ENCODE measurements at regions not wholly inside any gene's neighbourhood (a gene's known extent, or its start where the extent isn't known, plus 50 kb on each side); places are given as distances from the start of the nearest gene placed in this dataset.

- DNase-seq (ENCODE audit: low read depth, low spot score) = no peak
Measured at GRCh38 chr9:88923092-88923491, 68.2 kb upstream of the S1PR3 start.

- no peak for DNase-seq (ENCODE audit: low read depth, low spot score)
Measured at GRCh38 chr9:88923653-88924288, 67.5 kb upstream of the S1PR3 start.

GRCh38 chr9:88925481-88925880 lies 65.8 kb upstream of the S1PR3 start:
- DNase-seq (ENCODE audit: low read depth, low spot score) = no peak

GRCh38 chr9:88926781-88927505 lies 64.3 kb upstream of the S1PR3 start:
- DNase-seq (ENCODE audit: low read depth, low spot score) = no peak

GRCh38 chr9:88927510-88927909 lies 63.8 kb upstream of the S1PR3 start:
- no peak for DNase-seq (ENCODE audit: low read depth, low spot score)

- DNase-seq (ENCODE audit: low read depth, low spot score) = no peak
Measured at GRCh38 chr9:88930716-88931115, 60.6 kb upstream of the S1PR3 start.

- DNase-seq (ENCODE audit: low read depth, low spot score) = peak; percentile 17
Measured at GRCh38 chr9:88932766-88933165, 58.5 kb upstream of the S1PR3 start.

GRCh38 chr9:88933607-88934379 lies 57.5 kb upstream of the S1PR3 start:
- DNase-seq (ENCODE audit: low read depth, low spot score) = no peak

GRCh38 chr9:88934876-88935535 lies 56.3 kb upstream of the S1PR3 start:
- no peak for DNase-seq (ENCODE audit: low read depth, low spot score)

GRCh38 chr9:88936132-88936531 lies 55.1 kb upstream of the S1PR3 start:
- DNase-seq (ENCODE audit: low read depth, low spot score) = no peak

GRCh38 chr9:88936668-88937067 lies 54.6 kb upstream of the S1PR3 start:
- DNase-seq (ENCODE audit: low read depth, low spot score) = no peak

- DNase-seq (ENCODE audit: low read depth, low spot score) = no peak
Measured at GRCh38 chr9:88937248-88937647, 54.0 kb upstream of the S1PR3 start.

- DNase-seq (ENCODE audit: low read depth, low spot score) = no peak
Measured at GRCh38 chr9:88938189-88938588, 53.1 kb upstream of the S1PR3 start.

Measured in iPS DF 19.7 (cell line).